ENCODE measurements at regions not wholly inside any gene's neighbourhood (a gene's known extent, or its start where the extent isn't known, plus 50 kb on each side); places are given as distances from the start of the nearest gene placed in this dataset.
"Not testable (repeated sequence)": the region's sequence is repeated elsewhere in the genome, so short reads cannot be mapped to it uniquely, and the experiment has no call there.

DNA sequence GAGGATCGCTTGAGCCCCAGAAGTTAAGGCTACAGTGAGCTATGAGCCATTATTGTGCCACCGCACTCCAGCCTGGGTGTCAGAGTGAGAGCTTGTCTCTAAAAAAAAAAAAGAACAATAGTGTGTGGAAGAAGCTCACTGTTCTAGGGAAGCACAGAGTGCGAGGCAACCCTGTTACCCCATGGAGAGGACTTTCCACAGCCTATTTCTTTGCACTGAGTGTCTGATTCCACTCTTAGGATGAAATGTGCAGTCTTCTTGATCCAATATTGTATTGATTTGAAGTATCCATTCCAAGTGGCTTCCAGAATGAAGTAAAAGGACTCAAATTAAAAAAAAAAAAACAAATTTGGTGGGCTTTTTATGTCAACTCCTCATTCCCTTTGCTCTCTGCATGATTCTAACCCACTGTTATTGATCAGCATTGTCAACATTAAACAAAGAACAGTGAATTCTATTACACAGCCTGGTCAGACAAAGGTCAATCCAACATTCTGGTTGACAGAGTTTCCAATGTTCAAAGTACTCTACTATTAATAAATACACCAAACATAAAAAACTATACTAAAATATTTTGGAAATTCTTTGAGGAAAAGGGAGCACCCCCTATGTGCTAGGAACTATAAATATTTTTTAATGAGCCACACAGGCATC lies 150.2 kb upstream of the PTPRG start:
- H3K4me1 ChIP-seq (ENCODE audit: control insufficient read depth, insufficient read depth, low read length): no peaks in the 10 kb centered on the region
- no peaks in the 10 kb centered on the region for H3K9me3 ChIP-seq (ENCODE audit: control insufficient read depth, low read length)
- H3K36me3 ChIP-seq (ENCODE audit: control insufficient read depth, insufficient read depth, low read length): no peaks in the 10 kb centered on the region
- 91 to 95% methylated on average over 3 of the region's 3 CpGs for WGBS, 2 experiments
- no peak overlapping the region for H3K27ac ChIP-seq (ENCODE audit: insufficient read depth, low read depth, low read length, poor library complexity, severe bottlenecking)
- H3K4me3 ChIP-seq (ENCODE audit: insufficient read depth, low read depth, low read length): no peak overlapping the region
- no peaks in the 10 kb centered on the region for H3K27me3 ChIP-seq (ENCODE audit: control insufficient read depth, insufficient read depth, low read length, poor library complexity, severe bottlenecking)

DNA sequence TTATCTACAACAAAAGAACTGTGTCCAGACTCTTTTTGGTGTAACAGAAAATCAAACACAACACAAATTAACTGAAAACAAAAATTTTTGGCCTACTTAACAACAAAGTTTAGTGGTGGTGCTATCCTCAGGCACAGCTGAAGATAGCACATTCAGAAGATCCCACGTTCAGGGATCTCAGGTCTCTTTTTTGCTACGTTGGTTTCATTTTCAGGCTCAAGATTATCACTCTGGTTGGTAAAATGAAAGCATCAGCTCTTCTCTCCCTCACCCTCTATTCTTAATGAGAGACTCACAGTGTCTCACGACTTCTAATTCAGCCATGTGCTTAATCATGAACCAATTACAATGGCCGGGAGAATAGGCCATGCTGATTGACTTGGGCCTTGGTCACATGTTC lies 146.9 kb upstream of the PTPRG start:
- H3K27ac ChIP-seq (ENCODE audit: insufficient read depth, low read depth, low read length, poor library complexity, severe bottlenecking): no peak overlapping the region
- WGBS, 2 experiments: 91 to 94% methylated on average over 4 of the region's 4 CpGs
- no peaks in the 10 kb centered on the region for H3K36me3 ChIP-seq (ENCODE audit: control insufficient read depth, insufficient read depth, low read length)

DNA sequence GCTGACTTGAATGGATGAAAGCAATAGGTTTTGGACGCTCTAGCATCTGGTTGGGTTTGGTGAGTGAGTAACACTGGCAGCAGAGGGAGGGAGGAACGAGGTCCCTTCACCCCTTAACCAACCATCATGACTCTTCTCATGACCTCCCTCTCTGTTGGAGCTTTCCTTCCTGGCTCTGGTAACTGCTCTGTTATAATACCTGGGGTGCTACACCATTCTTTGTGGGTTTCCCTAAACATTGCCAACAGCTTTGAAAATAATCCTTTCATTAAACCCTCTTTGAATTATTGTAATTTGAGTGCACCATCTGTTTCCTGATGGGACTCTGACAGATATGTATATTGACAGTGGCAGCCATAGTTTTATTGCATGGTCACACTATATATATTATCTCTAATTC lies 146.2 kb upstream of the PTPRG start:
- WGBS, 2 experiments: 73 to 100% methylated on average over 2 of the region's 2 CpGs

More for the DNA sequence above, 146.9 kb upstream of the PTPRG start:
- no peaks in the 10 kb centered on the region for H3K27me3 ChIP-seq (ENCODE audit: control insufficient read depth, insufficient read depth, low read length, poor library complexity, severe bottlenecking)
- no peaks in the 10 kb centered on the region for H3K9me3 ChIP-seq (ENCODE audit: control insufficient read depth, low read length)
- no peaks in the 10 kb centered on the region for H3K4me1 ChIP-seq (ENCODE audit: control insufficient read depth, insufficient read depth, low read length)
- no peak overlapping the region for H3K4me3 ChIP-seq (ENCODE audit: insufficient read depth, low read depth, low read length)

DNA sequence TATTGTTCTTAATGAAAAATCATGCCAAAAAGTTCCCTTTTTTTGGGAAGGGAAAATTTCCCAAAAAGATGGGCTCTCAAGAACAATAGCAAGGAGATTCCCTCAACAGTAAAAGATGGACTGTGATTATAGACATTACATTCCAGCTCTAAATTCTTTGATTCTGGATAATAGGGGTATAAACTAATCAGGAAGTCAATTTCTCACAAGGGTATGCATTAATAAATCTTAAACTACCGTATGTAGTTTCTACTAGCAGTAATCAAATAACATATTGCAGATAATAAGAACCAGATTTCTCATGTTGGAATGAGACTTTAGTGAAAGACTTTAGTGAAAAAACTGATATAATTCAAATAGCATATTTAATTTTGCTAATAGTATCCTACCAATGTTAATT lies 144.8 kb upstream of the PTPRG start:
- Histone ChIP-seq H3K27me3 (ENCODE audit: control insufficient read depth, insufficient read depth, low read length, poor library complexity, severe bottlenecking) (no peaks in the 10 kb centered on the region), H3K4me3 (ENCODE audit: insufficient read depth, low read depth, low read length) (no peak overlapping the region), H3K27ac (ENCODE audit: insufficient read depth, low read depth, low read length, poor library complexity, severe bottlenecking) (no peak overlapping the region), H3K4me1 (ENCODE audit: control insufficient read depth, insufficient read depth, low read length) (no peaks in the 10 kb centered on the region), H3K9me3 (ENCODE audit: control insufficient read depth, low read length) (no peaks in the 10 kb centered on the region), H3K36me3 (ENCODE audit: control insufficient read depth, insufficient read depth, low read length) (no peaks in the 10 kb centered on the region)
- no CpG with 5 or more reads among the region's 1 CpG for WGBS, 2 experiments

More for the DNA sequence above, 146.2 kb upstream of the PTPRG start:
- Histone ChIP-seq H3K4me1 (ENCODE audit: control insufficient read depth, insufficient read depth, low read length) (no peaks in the 10 kb centered on the region), H3K9me3 (ENCODE audit: control insufficient read depth, low read length) (no peaks in the 10 kb centered on the region), H3K27me3 (ENCODE audit: control insufficient read depth, insufficient read depth, low read length, poor library complexity, severe bottlenecking) (no peaks in the 10 kb centered on the region), H3K4me3 (ENCODE audit: insufficient read depth, low read depth, low read length) (no peak overlapping the region), H3K36me3 (ENCODE audit: control insufficient read depth, insufficient read depth, low read length) (no peaks in the 10 kb centered on the region), H3K27ac (ENCODE audit: insufficient read depth, low read depth, low read length, poor library complexity, severe bottlenecking) (no peak overlapping the region)

DNA sequence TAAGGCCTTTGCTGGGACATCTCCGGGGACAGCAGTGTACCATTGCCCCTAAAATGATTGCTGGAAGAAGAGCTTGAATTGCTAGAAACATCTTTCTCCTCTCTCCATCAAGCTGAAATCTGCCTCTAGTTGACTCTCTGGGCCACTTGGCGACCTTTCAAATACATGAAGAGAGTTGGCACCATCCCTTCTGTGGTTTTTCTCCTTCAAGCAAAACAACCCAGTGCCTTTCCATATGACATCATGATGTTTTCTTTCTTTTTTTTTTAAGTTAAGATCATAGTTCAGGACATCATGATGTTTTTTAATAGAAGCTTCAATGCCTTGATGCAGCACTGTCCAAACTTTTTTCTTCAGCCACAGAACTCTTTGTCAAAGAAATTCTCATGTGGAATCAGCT lies 144.0 kb upstream of the PTPRG start:
- Histone ChIP-seq H3K36me3 (ENCODE audit: control insufficient read depth, insufficient read depth, low read length) (no peaks in the 10 kb centered on the region), H3K9me3 (ENCODE audit: control insufficient read depth, low read length) (no peaks in the 10 kb centered on the region), H3K4me3 (ENCODE audit: insufficient read depth, low read depth, low read length) (no peak overlapping the region), H3K4me1 (ENCODE audit: control insufficient read depth, insufficient read depth, low read length) (no peaks in the 10 kb centered on the region), H3K27ac (ENCODE audit: insufficient read depth, low read depth, low read length, poor library complexity, severe bottlenecking) (no peak overlapping the region), H3K27me3 (ENCODE audit: control insufficient read depth, insufficient read depth, low read length, poor library complexity, severe bottlenecking) (no peaks in the 10 kb centered on the region)
- 92 to 93% methylated on average over 2 of the region's 2 CpGs for WGBS, 2 experiments

DNA sequence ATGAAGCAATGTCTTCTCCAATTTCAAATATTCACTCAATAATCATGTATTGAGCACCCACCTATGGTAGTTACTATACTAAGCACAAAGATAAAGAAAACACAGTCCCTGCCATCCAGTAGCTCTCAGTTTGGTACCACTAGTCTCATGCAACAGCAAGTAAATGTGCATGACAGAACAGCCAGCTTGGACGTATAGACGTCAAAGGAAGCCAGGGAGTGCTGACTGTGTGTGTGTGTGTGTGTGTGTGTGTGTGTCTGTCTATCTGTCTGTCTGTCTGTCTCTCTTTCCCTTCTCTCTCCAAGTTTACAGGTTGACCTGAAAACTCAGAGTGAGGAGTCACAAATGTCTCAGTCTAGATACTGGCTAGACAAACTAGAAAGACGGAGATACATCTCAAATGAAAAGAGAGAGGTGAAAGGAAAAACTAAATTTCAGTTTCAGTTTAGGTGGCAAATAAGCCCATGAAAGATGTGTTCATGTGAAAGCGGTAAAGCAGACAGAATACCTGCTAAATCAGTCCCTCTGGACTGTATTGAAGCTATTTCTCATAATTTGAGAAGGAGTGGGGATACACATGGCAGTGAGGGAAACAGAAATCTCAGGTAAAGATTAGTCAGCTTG lies 141.1 kb upstream of the PTPRG start:
- Histone ChIP-seq H3K4me3 (ENCODE audit: insufficient read depth, low read depth, low read length) (no peak overlapping the region), H3K27me3 (ENCODE audit: control insufficient read depth, insufficient read depth, low read length, poor library complexity, severe bottlenecking) (no peaks in the 10 kb centered on the region), H3K27ac (ENCODE audit: insufficient read depth, low read depth, low read length, poor library complexity, severe bottlenecking) (no peak overlapping the region), H3K9me3 (ENCODE audit: control insufficient read depth, low read length) (no peaks in the 10 kb centered on the region), H3K36me3 (ENCODE audit: control insufficient read depth, insufficient read depth, low read length) (no peaks in the 10 kb centered on the region), H3K4me1 (ENCODE audit: control insufficient read depth, insufficient read depth, low read length) (no peaks in the 10 kb centered on the region)
- WGBS, 2 experiments: 89 to 91% methylated on average over 4 of the region's 4 CpGs

DNA sequence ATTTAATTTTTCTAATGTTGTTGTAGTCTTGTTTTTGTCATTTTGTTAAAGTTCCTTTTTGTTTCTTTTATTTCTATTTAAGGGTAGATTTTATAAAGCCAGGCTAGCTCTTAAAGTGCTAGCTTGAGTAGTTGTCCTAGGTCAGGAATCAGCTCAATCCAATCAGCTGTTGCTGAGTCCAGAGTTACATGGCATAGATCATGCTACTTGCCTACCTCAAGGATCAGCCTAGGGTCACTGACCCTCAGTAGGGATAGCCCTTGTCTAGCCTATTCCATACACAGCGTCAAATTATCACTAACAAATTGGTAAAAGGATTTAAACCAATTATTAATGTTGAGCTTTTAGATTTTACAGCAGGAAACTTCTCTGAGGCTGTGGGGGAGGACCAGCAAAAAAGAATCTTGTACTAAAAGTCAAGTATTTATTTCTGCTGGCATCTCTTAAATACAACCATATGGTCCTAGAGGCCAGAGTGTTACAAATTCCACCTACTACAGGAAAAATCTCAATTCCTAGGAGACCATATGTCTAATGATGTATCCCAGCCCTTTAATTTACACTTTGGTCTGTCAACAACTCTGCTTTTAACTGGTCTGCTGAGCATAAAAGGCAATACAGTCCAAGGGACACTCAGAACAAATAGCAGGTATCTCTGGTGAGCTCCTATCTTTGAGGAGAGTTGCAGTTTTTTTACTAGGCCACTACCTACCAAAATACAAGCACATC lies 138.3 kb upstream of the PTPRG start:
- H3K36me3 ChIP-seq (ENCODE audit: control insufficient read depth, insufficient read depth, low read length): no peaks in the 10 kb centered on the region
- no peaks in the 10 kb centered on the region for H3K27me3 ChIP-seq (ENCODE audit: control insufficient read depth, insufficient read depth, low read length, poor library complexity, severe bottlenecking)
- H3K4me1 ChIP-seq (ENCODE audit: control insufficient read depth, insufficient read depth, low read length): no peaks in the 10 kb centered on the region
- H3K27ac ChIP-seq (ENCODE audit: insufficient read depth, low read depth, low read length, poor library complexity, severe bottlenecking): no peak overlapping the region
- no peaks in the 10 kb centered on the region for H3K9me3 ChIP-seq (ENCODE audit: control insufficient read depth, low read length)
- no peak overlapping the region for H3K4me3 ChIP-seq (ENCODE audit: insufficient read depth, low read depth, low read length)
- WGBS, 2 experiments: 100% methylated on average over 1 of the region's 1 CpG; no CpG with 5 or more reads in 1 of the 2 experiments

DNA sequence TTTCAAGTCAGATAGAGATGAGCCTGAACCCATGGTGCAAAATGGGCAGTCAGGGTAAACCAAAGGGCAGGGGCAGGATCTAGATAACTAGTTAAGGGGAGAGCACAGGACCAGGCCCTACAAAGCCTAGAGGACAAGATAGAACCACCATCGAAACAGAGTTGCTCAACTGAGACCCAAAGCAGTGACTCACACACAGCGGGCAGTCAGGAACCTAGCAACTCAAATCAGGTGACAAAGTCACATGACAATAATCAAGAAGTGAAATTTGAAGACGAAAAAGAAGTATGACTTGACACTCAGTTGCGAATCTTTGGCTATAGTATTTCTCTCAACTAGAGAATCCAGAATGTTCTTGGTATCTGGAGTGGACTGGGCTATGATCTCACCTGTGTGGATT lies 136.0 kb upstream of the PTPRG start:
- no peaks in the 10 kb centered on the region for H3K4me1 ChIP-seq (ENCODE audit: control insufficient read depth, insufficient read depth, low read length)
- WGBS, 2 experiments: 91 to 95% methylated on average over 4 of the region's 4 CpGs
- H3K27me3 ChIP-seq (ENCODE audit: control insufficient read depth, insufficient read depth, low read length, poor library complexity, severe bottlenecking): no peaks in the 10 kb centered on the region
- H3K36me3 ChIP-seq (ENCODE audit: control insufficient read depth, insufficient read depth, low read length): no peaks in the 10 kb centered on the region
- H3K27ac ChIP-seq (ENCODE audit: insufficient read depth, low read depth, low read length, poor library complexity, severe bottlenecking): no peak overlapping the region
- H3K9me3 ChIP-seq (ENCODE audit: control insufficient read depth, low read length): no peaks in the 10 kb centered on the region
- no peak overlapping the region for H3K4me3 ChIP-seq (ENCODE audit: insufficient read depth, low read depth, low read length)

DNA sequence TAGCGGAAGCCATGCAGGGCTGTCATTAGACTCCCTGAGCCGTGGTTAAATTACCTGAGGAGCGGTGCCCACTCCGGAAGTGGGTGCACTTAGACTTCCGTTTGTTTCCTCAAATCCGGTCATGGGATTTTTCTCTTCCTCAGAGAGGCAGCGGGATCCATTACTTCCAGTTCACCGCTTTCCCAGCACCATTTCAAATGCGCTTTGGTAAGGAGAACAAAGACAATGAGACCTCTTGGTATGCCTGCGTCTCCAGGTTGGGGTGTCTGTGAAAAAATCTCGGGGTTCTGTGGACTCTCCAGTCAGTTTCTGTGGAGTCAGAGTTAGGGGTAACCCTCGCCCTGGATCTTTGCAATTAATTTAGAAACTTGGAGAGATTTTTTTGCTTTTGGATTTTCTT lies 132.3 kb upstream of the PTPRG start:
- Histone ChIP-seq H3K27ac (ENCODE audit: insufficient read depth, low read depth, low read length, poor library complexity, severe bottlenecking) (no peak overlapping the region), H3K4me3 (ENCODE audit: insufficient read depth, low read depth, low read length) (no peak overlapping the region), H3K9me3 (ENCODE audit: control insufficient read depth, low read length) (no peaks in the 10 kb centered on the region), H3K27me3 (ENCODE audit: control insufficient read depth, insufficient read depth, low read length, poor library complexity, severe bottlenecking) (no peaks in the 10 kb centered on the region), H3K4me1 (ENCODE audit: control insufficient read depth, insufficient read depth, low read length) (no peaks in the 10 kb centered on the region), H3K36me3 (ENCODE audit: control insufficient read depth, insufficient read depth, low read length) (no peaks in the 10 kb centered on the region)
- WGBS, 2 experiments: 90% methylated on average over 12 of the region's 12 CpGs

DNA sequence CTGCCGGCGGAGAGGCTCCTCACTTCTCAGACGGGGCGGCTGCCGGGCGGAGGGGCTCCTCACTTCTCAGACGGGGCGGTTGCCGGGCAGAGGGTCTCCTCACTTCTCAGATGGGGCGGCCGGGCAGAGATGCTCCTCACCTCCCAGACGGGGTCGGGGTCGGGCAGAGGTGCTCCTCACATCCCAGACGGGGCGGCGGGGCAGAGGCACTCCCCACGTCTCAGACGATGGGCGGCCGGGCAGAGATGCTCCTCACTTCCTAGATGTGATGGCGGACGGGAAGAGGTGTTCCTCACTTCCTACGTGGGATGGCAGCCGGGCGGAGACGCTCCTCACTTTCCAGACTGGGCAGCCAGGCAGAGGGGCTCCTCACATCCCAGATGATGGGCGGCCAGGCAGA lies 126.5 kb upstream of the PTPRG start:
- H3K4me3 ChIP-seq (ENCODE audit: insufficient read depth, low read depth, low read length): not testable (repeated sequence)

More for the DNA sequence above, 126.5 kb upstream of the PTPRG start:
- not testable (repeated sequence) for H3K4me1 ChIP-seq (ENCODE audit: control insufficient read depth, insufficient read depth, low read length); H3K27me3 ChIP-seq (ENCODE audit: control insufficient read depth, insufficient read depth, low read length, poor library complexity, severe bottlenecking); H3K36me3 ChIP-seq (ENCODE audit: control insufficient read depth, insufficient read depth, low read length); H3K27ac ChIP-seq (ENCODE audit: insufficient read depth, low read depth, low read length, poor library complexity, severe bottlenecking); H3K9me3 ChIP-seq (ENCODE audit: control insufficient read depth, low read length)
- WGBS, 2 experiments: 91 to 92% methylated on average over 19 to 26 of the region's 28 CpGs
